NCI-H1694 (cell line): ENCODE measurements at regions not wholly inside any gene's neighbourhood (a gene's known extent, or its start where the extent isn't known, plus 50 kb on each side); places are given as distances from the start of the nearest gene placed in this dataset.

Source experiments
- DNase-seq: peaks from one replicate; lab custom pipeline; 2025; lab: John Stamatoyannopoulos, UW

DNA sequence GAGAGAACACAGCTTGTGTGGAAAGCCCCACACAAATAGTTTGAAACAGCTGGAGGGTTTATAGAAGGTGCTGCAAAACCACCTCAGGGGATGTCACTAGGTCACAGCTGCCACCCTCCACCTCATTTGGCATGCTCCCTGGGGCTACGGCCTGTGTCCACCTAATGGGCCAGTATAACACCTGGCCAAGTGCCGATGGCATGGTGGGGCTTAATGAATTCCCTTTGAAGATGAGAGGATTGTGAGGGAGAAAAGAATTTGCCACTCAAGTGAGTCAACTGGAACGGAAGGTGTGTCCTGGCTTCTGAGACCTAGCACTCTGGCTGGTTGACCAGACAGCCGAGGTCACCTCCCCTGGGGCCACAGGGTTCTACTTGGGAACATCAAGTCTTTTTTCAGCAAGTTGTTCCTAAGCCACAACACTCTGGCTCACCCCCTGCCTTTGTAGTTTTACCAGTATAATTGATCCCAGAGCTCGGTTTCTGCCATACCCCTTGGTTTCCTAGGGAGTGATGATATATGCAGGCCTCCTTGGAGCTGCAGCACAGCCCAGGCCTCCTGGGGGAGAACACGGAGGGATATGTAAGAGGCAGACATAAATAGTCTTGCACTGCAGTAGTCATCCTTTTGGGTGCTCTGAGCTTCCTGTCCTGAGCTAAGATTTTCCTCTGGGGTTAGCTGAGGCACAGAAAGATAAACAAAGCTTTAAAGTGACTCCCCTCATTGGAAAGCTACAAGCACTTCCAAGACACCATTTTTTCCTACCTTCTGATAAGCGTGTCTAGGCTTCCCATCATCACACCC, 178.2 kb upstream of the LPP start:
- no peak for DNase-seq

DNA sequence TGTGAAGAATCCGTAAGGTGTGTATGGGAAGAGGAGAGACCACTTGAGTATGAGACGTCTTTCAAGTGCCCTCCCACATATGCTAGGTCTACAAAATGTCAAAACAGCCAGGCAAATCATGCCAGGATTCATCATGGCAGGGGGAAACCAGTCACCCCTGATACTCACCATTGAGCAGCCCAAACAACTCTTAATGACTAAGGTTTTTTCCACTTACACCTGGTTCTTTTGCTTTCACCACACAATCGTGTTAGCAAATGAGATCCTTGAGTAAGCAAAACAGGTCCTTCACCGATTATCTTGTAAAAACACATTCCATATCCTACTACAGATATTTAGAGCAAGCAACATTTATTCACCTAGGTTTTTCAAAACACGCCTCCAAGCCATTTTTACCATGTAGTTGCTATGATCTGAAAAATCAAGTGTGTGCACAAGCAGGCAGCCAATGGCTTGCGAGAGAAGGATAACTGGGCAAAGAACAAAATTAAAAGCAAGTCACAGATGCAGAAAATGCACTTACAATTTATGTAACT, 177.5 kb upstream of the LPP start:
- DNase-seq, result no peak

DNA sequence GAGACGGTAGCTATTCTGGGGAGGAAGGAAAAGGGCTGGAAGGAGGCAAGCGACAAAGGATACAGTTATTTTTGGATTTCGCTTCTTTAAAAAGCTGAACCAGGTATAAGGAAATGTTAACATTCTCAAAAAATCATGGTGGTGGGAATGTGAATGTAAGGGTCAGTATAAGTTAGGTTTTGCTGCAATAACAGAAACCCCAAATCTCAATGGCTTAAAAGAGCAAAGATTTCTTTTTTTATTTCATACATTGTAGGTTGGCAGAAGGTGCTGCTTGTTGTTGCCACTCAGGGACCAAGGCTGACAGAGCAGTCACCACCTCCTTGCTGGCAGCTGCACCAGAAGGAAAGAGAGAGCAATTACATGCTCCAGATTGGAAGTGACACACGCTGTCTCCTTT, 176.3 kb upstream of the LPP start:
- no peak for DNase-seq

DNA sequence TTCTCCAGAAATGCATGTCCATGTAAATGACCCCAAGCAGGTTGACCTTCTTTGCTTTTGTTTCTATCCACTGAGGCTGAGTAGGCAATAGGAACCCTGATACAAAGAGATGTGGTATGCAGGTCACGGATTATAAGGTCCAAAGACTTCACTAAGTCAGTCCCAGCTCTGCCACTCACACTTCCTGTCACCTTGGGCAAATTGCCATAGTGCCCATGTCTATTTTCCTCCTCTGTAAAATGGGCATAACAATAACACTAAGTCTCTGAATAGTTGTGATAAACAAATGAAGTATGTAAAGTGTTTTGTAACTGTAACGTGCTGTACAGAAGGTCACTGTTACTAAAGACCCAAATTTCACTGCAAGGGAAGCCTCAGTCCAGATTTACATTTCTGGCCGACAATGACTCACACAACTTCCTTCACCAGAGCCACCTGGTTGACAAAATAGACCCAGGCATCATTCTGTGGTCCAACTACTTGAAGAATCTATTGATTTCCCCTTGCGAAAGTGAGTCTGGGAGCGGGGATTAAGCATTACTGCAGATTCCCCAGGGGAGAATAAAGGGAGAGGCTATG, 175.4 kb upstream of the LPP start:
- DNase-seq, result no peak

DNA sequence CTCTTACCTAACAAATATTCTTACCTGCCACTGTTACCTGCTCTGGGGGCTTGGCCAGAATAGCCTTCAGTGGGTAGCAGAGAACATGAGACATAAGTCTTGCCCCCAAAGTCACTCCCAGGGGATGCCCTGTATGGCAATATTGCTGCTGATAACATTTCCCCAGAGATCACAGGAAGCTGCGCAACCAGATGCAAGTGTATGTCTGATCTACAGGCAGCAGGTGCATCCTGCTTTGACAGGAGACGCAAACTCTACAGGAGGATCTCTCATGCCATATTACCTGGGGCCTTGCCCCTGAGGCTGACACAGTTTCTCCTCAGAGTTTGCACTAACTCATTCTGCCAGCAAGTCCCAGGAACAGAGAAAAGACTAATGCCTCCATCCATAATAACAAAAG, 174.4 kb upstream of the LPP start:
- no peak for DNase-seq

DNA sequence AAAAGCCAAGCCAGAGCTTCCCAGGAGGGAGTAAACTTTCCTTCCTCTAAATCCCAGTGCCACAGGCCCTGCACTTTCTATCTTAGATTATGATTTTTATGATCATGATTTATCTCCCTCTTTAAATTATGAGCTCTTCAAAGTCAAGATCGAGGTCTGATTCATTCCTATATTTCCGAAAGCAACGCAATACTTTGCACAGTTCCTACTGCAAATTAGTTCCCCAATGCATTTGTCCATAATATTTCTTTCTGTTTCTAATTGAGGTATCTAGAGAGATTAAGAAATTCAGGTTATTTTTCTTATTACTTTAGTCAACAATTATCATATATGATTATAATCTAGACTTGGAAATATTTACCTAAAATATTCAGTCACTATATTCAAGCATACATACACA, 173.1 kb upstream of the LPP start:
- no peak for DNase-seq

DNA sequence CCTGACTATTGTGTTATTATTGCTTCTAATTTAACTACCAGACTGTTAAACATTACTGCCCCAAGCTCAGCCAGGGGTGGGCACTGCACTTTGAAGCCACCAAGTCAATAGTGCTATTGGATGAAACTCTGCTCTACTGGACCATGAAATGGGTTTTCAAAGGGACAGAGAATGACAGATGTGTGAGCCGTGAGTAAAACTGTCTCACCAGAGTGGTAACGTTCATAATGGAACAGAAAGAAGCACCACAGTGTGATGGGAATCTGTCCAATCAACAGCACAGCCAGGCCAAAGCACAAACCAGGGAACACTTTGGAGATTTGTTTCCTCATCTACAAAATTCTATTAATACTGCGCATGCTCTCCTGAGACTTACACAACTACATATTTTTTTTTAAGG, 171.8 kb upstream of the LPP start:
- no peak for DNase-seq

DNA sequence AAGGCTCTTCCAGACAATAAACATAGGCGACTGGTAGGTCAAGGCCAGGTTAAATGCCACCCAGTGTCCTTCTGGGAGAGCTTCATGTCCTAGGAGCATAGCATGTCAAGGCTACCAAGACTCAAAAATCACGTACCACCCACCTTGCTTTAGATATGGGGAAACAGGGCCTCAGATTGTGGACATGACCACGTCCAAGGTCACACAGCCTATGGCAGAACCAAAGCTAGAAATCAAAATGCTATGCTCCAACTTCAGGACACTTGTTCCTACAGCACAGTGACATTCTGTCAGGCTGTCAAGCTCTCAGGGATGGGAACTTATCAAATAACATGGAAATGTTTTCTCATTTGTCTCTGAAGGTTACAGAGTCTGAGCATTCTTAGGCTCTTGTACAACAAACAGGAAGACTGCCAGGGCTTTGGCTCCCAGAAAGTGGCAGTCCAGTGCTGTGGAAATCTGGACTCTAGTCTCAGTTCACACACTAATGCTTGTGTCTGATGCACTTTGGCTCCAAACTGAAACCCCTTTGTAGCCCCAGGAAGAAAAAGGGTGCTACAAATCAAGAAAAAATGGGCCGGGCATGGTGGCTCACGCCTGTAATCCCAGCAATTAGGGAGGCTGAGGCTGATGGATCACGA, 170.4 kb upstream of the LPP start:
- DNase-seq, result no peak

DNA sequence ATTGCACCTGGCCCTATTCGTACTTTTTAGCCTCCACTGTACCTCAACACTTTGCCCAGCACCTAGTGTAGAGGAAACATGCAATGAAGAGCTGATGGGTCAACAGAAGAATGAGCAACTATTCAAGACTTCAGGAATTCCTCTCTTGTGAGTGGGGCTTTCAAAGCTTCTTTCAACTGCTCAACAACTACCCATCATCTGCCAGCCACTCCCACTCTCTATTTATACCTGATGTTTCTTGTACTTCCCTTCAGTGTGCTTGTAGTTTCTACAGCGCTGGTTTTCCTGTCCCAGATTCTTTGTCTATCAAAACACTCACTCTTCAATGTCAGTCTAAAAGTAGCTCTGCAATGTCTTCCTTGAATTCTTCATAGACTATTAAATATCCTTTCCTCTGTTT, 168.3 kb upstream of the LPP start:
- DNase-seq, result no peak

DNA sequence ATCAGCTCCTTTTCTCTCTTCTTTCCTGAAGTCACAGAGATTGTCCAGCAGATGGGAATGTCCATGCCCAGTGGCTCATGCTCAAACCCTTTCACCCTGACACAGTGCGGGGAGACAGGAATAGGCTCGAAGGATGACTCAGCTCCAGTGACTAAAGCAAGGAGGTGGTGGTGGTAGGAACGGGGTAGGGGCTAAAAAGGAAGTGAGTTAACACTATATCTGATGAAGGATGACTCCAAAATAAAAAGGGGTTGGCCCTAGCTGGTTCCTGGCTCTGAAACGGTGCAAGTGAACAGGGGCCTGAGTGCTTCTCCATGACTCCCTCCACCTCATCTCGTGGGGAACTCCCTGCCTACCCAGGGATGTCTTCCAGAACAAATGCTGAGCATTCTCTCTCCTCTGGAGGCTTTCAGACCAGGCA, 167.4 kb upstream of the LPP start:
- no peak for DNase-seq

DNA sequence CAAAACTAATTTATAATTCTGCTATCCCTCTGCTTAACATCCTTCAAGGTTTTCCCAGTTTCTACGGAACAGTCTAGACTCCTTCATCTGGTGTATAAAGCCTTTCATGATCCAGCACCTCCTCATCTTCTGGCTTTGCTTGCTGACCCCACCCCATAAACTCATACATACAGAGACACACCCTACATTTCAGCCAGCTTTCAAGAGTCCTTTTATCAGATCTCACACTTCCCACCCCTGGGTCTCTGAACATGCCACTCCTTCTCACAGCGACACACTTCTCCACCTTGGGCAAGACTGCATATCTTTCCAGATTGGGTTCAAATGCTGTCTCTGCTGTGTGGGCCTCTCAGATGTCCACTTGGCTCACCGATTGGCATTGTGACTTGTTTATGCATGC, 166.8 kb upstream of the LPP start:
- DNase-seq, result no peak

DNA sequence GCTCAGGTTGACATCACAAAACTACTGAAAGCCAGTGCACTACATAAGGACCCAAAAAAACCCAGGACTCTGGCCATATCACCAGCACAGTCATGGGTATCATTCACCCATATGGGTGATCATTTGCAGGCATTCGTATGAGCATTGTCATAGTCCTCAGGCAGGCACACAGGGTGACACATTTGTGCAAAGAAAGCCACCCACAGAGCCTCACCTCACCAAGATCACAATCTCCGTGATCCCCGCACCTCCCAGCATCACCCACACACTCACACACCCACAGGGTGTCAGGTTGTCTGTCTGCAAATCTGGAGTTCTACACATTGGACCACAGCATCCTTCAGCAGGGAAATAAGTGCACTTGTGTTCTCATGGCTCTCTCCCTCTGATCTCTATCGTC, 166.0 kb upstream of the LPP start:
- DNase-seq, result no peak

DNA sequence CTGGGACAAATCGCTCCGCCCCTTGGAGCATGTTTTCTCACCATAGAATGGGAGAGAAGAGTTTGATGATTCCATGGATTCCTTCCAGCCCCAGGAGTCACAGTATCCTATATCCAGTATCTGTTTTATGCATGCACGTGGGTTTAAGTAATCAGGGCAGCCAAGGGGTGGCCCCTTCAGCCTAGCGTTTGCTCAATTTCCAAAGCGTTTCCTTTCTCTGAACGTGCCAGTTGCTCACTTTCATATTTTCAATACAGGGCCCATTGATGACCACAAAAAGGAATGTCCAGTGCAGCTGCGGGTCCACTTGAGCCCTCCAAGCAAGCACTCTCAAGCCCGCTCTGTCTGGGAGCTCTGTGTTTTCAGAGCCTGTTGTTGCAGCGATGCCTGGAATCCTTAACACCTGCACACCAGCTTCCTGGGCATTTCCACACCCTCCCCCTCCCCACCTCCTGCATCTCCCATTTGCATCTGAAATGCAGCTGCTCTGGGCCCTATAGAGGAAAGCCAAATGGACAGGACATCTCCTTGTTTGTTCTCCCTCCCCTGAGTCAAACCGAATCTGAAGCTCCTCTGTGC, 164.3 kb upstream of the LPP start:
- DNase-seq, result no peak

DNA sequence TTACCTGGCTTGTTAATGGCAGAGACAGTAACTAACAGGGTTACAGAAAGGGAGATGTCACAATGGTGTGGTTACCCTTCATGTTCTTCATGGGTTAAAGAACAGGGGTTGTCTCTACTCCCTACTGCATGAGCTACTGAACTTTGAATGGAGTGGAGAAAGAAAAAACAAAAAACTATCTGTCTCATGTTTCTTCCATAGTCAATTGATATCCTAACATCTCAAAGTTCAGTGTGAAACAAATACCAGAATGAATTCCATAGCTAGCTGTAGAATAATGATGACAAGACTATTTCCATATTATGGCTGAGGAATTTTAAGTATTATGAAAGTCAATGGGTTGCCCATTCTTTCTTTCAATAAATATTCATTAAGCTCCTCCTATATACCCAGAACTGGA, 161.3 kb upstream of the LPP start:
- DNase-seq, result no peak

DNA sequence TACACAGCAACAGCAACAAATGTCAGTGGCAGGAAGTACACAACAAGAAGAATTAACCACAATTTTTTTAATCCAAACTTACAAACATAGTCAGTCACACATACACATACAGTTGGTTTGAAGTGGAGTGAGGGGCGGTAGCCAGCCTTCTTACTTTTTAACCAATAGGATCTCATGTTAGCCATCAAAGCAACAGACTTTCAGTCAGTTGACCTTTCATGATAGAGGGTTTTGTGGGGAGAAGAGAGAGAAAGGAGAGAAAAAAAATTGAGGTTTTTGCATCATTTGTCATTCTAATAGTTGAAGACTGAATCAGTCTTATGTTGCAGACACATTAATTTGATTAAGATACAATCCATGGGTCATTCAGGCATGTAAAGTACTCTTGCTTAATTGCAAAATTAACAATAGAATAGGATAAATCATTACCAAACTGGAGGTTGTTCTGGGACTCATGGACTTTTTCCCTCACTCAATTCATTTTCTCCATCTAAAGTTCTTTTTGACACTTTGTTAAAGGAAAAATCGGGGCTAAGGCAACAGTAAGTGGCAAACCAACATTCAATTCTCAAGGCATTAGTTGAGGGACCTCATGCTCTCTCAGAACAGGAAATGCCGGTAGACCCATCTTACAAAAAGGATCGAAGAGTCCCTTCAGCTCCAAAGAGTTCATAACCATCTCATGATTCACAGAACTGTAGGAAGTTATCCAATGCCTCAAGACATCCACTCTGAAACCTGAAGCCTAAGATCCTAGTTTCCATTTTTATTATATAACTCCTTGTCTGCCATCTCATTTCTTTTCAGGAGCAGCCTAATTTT, 159.5 kb upstream of the LPP start:
- no peak for DNase-seq

DNA sequence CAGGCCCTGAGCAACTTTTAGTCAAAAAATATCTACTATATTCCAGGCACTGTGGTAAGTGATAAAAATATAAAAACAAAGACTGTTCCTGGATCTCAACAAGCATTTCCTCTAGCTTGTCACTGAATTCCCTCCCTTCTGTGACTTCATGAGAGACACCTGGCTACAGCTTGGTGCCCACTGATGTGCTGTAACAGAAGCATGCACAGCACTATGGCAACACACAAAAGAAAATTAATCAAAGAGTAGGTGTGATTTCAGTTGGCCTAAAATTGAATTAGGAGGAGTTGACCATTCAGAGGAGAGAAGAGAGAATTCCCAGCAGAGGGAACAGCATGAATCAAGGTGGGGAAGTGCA, 158.9 kb upstream of the LPP start:
- no peak for DNase-seq

DNA sequence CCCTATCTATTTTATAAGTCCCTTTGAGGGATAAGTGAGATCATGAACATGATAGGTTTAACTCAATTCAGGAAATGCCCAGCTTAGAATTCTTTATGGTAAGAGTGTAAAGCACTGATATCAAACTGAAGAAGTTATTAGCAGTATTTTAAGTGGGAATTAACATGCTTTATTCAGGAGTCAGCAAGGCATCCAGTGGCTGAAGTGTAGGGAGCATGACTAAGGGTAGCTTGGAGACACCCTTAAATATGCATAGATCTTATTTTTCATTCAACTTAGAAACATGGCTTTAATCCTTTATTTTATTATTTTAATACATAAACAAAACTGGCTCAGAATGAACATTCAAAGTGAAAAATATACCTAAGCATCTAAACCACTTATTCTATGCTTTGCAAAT, 158.3 kb upstream of the LPP start:
- DNase-seq, result no peak

DNA sequence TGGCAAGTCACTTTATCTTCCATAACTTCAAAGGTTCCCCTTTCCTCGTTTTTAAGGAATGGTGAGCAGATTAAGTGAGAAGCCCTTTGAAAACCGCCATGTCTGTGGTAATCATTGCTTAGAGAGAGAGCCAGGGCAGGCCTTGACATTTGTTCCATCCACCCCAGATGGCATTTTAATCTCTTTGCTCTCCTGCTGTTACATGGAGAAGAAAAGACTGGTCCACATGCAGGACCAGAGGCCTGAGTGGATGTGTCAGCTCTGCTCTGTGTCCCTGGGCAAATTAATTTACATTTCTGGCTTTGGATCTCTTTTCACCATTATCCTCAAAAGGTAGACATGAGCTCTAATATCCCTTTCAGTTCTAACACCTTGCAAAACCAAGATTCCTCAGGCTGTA, 157.3 kb upstream of the LPP start:
- DNase-seq, result no peak

DNA sequence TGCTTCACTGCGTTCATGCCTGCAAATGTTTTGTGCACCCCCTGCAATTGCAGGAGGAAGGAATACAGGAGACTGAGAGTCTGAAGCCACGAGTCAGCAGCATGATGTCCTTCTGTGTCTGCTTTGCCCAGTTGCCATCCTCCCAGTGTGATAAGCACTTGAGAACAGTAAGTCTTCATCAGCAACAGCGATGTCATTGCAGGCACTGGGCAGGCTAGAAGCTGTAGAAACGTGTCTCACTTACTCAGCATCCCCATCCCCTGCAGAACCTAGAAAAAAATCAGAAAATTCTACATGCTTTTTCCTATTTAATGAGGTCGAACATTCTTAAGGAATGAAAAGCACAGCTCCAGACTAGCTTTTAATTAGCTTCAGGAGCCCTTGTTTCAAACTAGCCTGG, 156.5 kb upstream of the LPP start:
- no peak for DNase-seq

DNA sequence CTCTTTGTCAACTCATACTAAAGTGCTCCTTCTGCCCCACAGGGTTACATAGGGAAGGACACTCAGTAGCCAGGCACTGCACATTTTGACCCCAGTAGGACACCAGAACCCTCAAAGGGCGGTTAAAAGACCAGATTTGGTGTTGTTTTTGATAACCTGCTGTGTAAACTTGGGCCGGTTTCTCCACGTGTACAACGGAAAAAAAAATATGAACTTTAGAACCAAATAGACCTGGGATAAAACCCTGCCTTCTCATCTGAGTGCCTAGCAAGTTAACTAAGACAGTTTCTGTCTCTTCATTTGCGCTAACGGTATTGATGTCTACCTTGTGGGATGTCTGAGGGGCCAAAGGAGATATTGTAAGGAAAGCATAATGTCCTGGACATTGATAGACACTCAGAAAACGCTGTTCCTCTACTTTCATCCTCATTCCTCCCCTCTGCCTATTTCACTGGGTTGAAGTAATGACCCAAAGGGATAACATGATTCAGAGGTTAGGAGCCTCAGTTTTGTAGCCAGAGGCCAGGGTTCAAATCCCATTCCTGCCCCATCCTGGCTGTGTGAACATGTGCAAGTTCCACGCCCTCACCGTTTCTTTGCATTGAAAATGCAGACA, 155.9 kb upstream of the LPP start:
- DNase-seq, result no peak

DNA sequence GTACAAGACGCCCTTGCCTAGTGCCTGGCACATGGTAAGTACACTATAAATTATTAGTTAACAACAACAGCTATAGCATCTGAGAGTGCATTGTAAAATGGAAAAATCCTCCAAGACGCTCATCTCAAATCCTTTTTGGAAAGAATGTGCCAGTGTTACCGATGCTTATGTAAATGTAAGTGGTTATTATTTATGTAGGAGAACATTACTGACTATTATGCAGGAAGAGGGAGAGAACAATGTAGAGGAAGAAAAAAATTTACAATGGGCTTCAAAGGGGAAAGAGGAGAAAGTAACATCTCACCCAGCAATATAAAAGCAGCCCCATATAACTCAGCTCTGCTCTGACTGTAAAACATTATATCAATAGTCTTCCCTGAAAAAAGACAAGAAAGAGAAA, 155.3 kb upstream of the LPP start:
- no peak for DNase-seq

DNA sequence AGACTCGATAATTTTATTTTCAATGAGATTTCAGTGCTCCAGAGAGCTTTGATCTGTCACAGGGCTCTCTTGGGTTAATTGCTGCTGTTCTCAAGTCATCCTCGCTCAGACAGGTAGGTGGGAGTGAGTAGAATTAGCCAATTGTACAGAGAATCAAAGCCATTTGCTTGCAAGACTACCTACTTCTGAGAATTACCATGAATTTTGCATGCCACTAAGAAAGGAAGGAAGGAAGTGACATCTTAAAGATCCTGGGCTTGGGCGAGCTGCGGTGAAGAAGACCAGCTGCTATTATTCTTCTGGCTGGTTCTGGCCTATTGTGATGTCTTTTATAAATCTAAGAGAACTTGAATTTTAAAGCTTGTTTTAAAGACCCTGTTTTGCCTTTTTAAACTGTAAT, 154.1 kb upstream of the LPP start:
- no peak for DNase-seq
